H1 (cell line): ENCODE measurements at regions not wholly inside any gene's neighbourhood (a gene's known extent, or its start where the extent isn't known, plus 50 kb on each side); places are given as distances from the start of the nearest gene placed in this dataset.

Source experiments
- CBX5 ChIP-seq: fragments of 300-800, 300-1000 bp; sonication (generic); IDR thresholded peaks from 2 replicates; pipeline ENCODE4 v1.7.1; 2016; ENCODE audit warnings: antibody characterized with exemption, low read length, low read depth
- RFX5 ChIP-seq: IDR thresholded peaks from 2 replicates; pipeline ENCODE4 v1.6.1; 2011; ENCODE audit warnings: low read depth, low read length, improper control_type of control experiment, borderline replicate concordance

DNA sequence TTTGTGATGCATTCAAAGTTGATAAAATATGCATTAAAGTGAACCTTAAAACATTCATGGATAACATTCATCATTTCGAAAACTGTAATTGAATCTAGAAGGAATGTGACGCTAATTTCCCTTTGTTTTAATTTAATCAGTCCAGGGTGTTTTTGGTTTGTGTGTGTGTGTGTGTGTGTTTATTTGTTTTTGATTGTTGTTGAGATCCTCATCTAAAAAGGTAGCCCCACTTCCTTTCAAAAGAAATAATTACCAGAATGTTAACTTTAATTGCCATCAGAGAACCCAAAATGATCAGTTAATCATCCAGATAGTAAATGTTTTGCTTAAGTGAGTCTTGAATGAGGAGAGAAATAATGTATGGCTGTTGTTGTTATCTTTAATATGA is 74.5 kb upstream of the PTPRZ1 start:
- TF ChIP-seq RFX5: no peak
- TF ChIP-seq CBX5: no peak
